ENCODE measurements at regions not wholly inside any gene's neighbourhood (a gene's known extent, or its start where the extent isn't known, plus 50 kb on each side); places are given as distances from the start of the nearest gene placed in this dataset.
"Not testable (repeated sequence)": the region's sequence is repeated elsewhere in the genome, so short reads cannot be mapped to it uniquely, and the experiment has no call there.

- DNase-seq: no peak
Measured at GRCh38 chr4:3867403-3868100, 101.4 kb downstream of the ADRA2C start.

GRCh38 chr4:3868211-3869173 lies 102.3 kb downstream of the ADRA2C start:
- no peak for DNase-seq

- no peak for DNase-seq
Measured at GRCh38 chr4:3869174-3869572, 103.0 kb downstream of the ADRA2C start.

GRCh38 chr4:3869661-3870566 lies 103.7 kb downstream of the ADRA2C start:
- no peak for DNase-seq

GRCh38 chr4:3870567-3870962 lies 104.4 kb downstream of the ADRA2C start:
- DNase-seq: no peak

GRCh38 chr4:3871181-3871852 lies 105.1 kb downstream of the ADRA2C start:
- no peak for DNase-seq

- no peak for DNase-seq
Measured at GRCh38 chr4:3871881-3872833, 106.0 kb downstream of the ADRA2C start.

- DNase-seq: no peak
Measured at GRCh38 chr4:3872834-3873313, 106.7 kb downstream of the ADRA2C start.

- no peak for DNase-seq
Measured at GRCh38 chr4:3873408-3874027, 107.3 kb downstream of the ADRA2C start.

- no peak for DNase-seq
Measured at GRCh38 chr4:3874028-3874415, 107.8 kb downstream of the ADRA2C start.

GRCh38 chr4:3874525-3875110 lies 108.4 kb downstream of the ADRA2C start:
- no peak for DNase-seq

- no peak for DNase-seq
Measured at GRCh38 chr4:3875466-3875865, 109.3 kb downstream of the ADRA2C start.

GRCh38 chr4:3876057-3876845 lies 110.1 kb downstream of the ADRA2C start:
- not testable (repeated sequence) for DNase-seq

GRCh38 chr4:3877236-3877635 lies 111.1 kb downstream of the ADRA2C start:
- no peak for DNase-seq

- DNase-seq: no peak
Measured at GRCh38 chr4:3877868-3878267, 111.7 kb downstream of the ADRA2C start.

- DNase-seq: no peak
Measured at GRCh38 chr4:3878678-3879077, 112.5 kb downstream of the ADRA2C start.

- DNase-seq: no peak
Measured at GRCh38 chr4:3879681-3880614, 113.8 kb downstream of the ADRA2C start.

- peak in 1 of 2 experiments; percentile 4 for DNase-seq
Measured at GRCh38 chr4:3880615-3881120, 114.5 kb downstream of the ADRA2C start.

Measured in NCI-H446 (cell line).